Progenitor cell of endocrine pancreas (in vitro differentiated cells): ENCODE measurements at regions not wholly inside any gene's neighbourhood (a gene's known extent, or its start where the extent isn't known, plus 50 kb on each side); places are given as distances from the start of the nearest gene placed in this dataset.

Experiments used
- DNase-seq: peaks from one replicate; pipeline ENCODE4 v3.0.0; 2021; ENCODE audit warnings: low spot score; ENCODE audit not compliant: unreplicated experiment
- H3K27ac Mint-ChIP-seq: 2 replicates; pipeline ENCODE4 v1.8.0; 2021; ENCODE audit warnings: mild to moderate bottlenecking, moderate library complexity, mixed read lengths
- H3K27me3 Mint-ChIP-seq: 2 replicates; pipeline ENCODE4 v1.8.0; 2021; ENCODE audit warnings: mixed read lengths
- H3K36me3 Mint-ChIP-seq: 2 replicates; pipeline ENCODE4 v1.8.0; 2022; ENCODE audit warnings: mixed read lengths; ENCODE audit not compliant: insufficient read depth
- H3K4me1 Mint-ChIP-seq: 2 replicates; pipeline ENCODE4 v1.8.0; 2021; ENCODE audit warnings: low read depth, mixed read lengths
- H3K4me3 Mint-ChIP-seq: 2 replicates; pipeline ENCODE4 v1.8.0; 2021; ENCODE audit warnings: low read depth, mild to moderate bottlenecking, moderate library complexity, mixed read lengths
- H3K9me3 Mint-ChIP-seq: 2 replicates; pipeline ENCODE4 v1.8.0; 2021; ENCODE audit warnings: low read depth, mixed read lengths
- TF ChIP-seq, protein P1 (sequence below): fragments of 200-600 bp; sonication (generic); IDR thresholded peaks from one replicate; pipeline ENCODE4 v1.5.0; 2021; ENCODE audit warnings: antibody characterized with exemption, mild to moderate bottlenecking; ENCODE audit not compliant: unreplicated experiment

GRCh38 chr17:65356536-65356935 is 204.9 kb downstream of the AXIN2 start:
- Mint-ChIP-seq H3K27ac (no peak overlapping the region), H3K4me3 (no peak overlapping the region), H3K27me3 (peaks cover 3% of the 10 kb centered on the region), H3K36me3 (no peaks in the 10 kb centered on the region), H3K9me3 (no peaks in the 10 kb centered on the region), H3K4me1 (no peaks in the 10 kb centered on the region)
- DNase-seq: no peak
- TF ChIP-seq, protein P1, sequence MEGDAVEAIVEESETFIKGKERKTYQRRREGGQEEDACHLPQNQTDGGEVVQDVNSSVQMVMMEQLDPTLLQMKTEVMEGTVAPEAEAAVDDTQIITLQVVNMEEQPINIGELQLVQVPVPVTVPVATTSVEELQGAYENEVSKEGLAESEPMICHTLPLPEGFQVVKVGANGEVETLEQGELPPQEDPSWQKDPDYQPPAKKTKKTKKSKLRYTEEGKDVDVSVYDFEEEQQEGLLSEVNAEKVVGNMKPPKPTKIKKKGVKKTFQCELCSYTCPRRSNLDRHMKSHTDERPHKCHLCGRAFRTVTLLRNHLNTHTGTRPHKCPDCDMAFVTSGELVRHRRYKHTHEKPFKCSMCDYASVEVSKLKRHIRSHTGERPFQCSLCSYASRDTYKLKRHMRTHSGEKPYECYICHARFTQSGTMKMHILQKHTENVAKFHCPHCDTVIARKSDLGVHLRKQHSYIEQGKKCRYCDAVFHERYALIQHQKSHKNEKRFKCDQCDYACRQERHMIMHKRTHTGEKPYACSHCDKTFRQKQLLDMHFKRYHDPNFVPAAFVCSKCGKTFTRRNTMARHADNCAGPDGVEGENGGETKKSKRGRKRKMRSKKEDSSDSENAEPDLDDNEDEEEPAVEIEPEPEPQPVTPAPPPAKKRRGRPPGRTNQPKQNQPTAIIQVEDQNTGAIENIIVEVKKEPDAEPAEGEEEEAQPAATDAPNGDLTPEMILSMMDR: no peak

GRCh38 chr17:65355246-65355645 is 206.2 kb downstream of the AXIN2 start:
- no peaks in the 10 kb centered on the region for H3K4me1 Mint-ChIP-seq
- no peaks in the 10 kb centered on the region for H3K36me3 Mint-ChIP-seq
- TF ChIP-seq, protein P1: no peak
- H3K4me3 Mint-ChIP-seq: no peak overlapping the region
- no peak for DNase-seq
- H3K27me3 Mint-ChIP-seq: peaks cover 2% of the 10 kb centered on the region
- no peak overlapping the region for H3K27ac Mint-ChIP-seq
- peaks cover 4% of the 10 kb centered on the region for H3K9me3 Mint-ChIP-seq

- TF ChIP-seq, protein P1: no peak
- Mint-ChIP-seq H3K27ac (no peak overlapping the region), H3K27me3 (no peaks in the 10 kb centered on the region), H3K9me3 (peaks cover 8% of the 10 kb centered on the region), H3K4me3 (no peak overlapping the region), H3K36me3 (no peaks in the 10 kb centered on the region), H3K4me1 (no peaks in the 10 kb centered on the region)
- no peak for DNase-seq
Measured at GRCh38 chr17:65349916-65350315, 211.5 kb downstream of the AXIN2 start.

DNA sequence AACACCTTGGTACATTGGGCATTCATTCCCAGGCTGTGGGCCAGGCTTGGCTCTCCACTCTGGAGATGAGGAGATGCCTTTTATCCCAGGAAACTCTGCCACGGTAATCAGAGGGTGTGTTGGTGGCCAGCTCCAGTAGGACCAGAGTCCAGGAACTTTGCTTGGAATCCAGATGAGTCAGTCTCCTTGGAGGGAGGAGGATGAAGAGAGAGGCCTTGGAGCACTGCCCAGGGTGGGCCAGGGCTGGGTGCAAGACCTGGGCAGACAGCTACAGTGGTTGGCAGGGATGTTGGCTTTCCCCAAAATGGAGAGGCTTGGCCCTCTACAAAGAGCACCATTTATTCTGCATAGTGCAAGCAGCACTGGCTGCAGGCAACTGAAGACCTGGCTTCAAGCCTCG is 209.0 kb downstream of the RGS9 start:
- DNase-seq: no peak
- peaks cover 8% of the 10 kb centered on the region for H3K9me3 Mint-ChIP-seq
- no peak overlapping the region for H3K4me3 Mint-ChIP-seq
- TF ChIP-seq, protein P1: no peak
- no peaks in the 10 kb centered on the region for H3K4me1 Mint-ChIP-seq
- no peak overlapping the region for H3K27ac Mint-ChIP-seq
- no peaks in the 10 kb centered on the region for H3K36me3 Mint-ChIP-seq
- H3K27me3 Mint-ChIP-seq: no peaks in the 10 kb centered on the region

- peaks cover 13% of the 10 kb centered on the region for H3K9me3 Mint-ChIP-seq
- no peak overlapping the region for H3K27ac Mint-ChIP-seq
- TF ChIP-seq, protein P1: no peak
- H3K27me3 Mint-ChIP-seq: no peaks in the 10 kb centered on the region
- H3K36me3 Mint-ChIP-seq: no peaks in the 10 kb centered on the region
- DNase-seq: no peak
- no peak overlapping the region for H3K4me3 Mint-ChIP-seq
- no peaks in the 10 kb centered on the region for H3K4me1 Mint-ChIP-seq
Measured at GRCh38 chr17:65345261-65346005, 208.3 kb downstream of the RGS9 start.
